OCI-LY3 (cell line): ENCODE measurements at regions not wholly inside any gene's neighbourhood (a gene's known extent, or its start where the extent isn't known, plus 50 kb on each side); places are given as distances from the start of the nearest gene placed in this dataset.

Experiments
- CTCF ChIP-seq: fragments of 200-600, 300-600 bp; sonication (generic); IDR thresholded peaks from 2 replicates; pipeline ENCODE4 v1.5.1; 2014; ENCODE audit warnings: antibody characterized with exemption, low read length, low read depth
- EZH2phosphoT487 ChIP-seq: fragments of 200-600 bp; shearing (Covaris generic); IDR thresholded peaks from 2 replicates; pipeline ENCODE4 v1.6.1; 2018; ENCODE audit warnings: antibody characterized with exemption, mixed run types, low read depth

GRCh38 chr13:109575821-109576220 is 210.6 kb downstream of the IRS2 start:
- TF ChIP-seq CTCF: no peak
- no peak for TF ChIP-seq EZH2phosphoT487
